ENCODE measurements at regions not wholly inside any gene's neighbourhood (a gene's known extent, or its start where the extent isn't known, plus 50 kb on each side); places are given as distances from the start of the nearest gene placed in this dataset.
"Not testable (repeated sequence)": the region's sequence is repeated elsewhere in the genome, so short reads cannot be mapped to it uniquely, and the experiment has no call there.

DNA sequence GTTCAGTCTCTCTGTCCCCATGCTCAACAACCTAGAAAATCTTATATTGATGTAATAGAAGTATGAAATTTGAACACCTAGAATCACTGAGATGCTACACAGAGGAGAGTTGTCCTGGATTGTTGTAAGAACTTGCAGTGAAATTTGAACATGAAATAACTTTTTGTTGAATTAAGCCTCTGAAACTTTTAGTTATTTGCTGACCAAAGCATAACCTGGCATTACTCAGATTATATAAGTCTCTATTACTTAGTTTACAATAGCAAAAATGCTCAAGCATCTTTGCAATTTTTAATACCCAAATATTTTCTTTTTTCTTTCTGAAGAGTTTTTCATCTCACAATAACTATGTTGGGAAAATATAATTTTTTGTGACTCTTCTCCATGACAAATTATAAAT lies 630.7 kb upstream of the ACO1 start:
- DNase-seq (ENCODE audit: low read depth in 4 of 4, low spot score in 1 of 4) = no peak

DNA sequence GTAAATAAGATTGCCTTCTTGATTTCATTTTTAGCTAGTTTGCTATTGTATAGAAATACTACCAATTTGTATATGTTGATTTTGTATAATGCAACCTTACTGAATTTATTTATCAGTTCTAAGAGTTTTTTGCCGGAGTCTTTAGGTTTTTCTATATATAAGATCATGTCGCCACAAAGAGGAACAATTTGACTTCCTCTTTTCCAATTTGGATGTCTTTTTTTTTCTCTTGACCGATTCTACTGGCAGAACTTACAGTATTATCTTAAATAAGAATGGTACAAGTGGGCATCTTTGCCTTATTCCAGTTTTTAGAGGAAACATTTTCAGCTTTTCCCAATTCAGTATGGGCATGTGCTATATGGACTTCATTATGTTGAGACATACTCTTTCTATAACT lies 624.7 kb upstream of the ACO1 start:
- no peak for DNase-seq (ENCODE audit: low read depth in 4 of 4, low spot score in 1 of 4)

DNA sequence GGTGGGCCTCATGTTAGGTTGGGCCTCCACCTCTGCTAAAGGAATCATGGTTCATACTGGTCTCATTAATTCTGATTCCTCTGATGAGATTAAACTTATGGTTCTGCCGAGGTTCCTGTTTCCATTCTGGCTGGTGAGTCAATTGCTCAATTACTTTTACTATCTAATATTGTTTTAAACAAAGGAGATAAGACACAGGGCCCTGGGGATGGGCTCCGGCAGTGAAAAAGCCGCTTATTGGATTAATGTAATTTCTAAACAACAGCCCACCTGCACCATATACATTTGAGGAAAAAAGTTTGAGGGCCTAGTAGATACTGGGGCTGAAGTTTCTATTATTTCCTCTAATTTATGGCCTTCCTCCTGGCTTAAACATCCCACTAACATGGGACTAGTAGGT lies 610.4 kb upstream of the ACO1 start:
- not testable (repeated sequence) for DNase-seq (ENCODE audit: low read depth in 4 of 4, low spot score in 1 of 4)

- DNase-seq (ENCODE audit: low read depth in 4 of 4, low spot score in 1 of 4) = no peak
Observed at GRCh38 chr9:31774571-31774970, 609.9 kb upstream of the ACO1 start.

- DNase-seq (ENCODE audit: low read depth in 4 of 4, low spot score in 1 of 4) = no peak
Observed at GRCh38 chr9:31776471-31776870, 608.0 kb upstream of the ACO1 start.

- DNase-seq (ENCODE audit: low read depth in 4 of 4, low spot score in 1 of 4) = no peak
Observed at GRCh38 chr9:31783491-31783890, 601.0 kb upstream of the ACO1 start.

DNA sequence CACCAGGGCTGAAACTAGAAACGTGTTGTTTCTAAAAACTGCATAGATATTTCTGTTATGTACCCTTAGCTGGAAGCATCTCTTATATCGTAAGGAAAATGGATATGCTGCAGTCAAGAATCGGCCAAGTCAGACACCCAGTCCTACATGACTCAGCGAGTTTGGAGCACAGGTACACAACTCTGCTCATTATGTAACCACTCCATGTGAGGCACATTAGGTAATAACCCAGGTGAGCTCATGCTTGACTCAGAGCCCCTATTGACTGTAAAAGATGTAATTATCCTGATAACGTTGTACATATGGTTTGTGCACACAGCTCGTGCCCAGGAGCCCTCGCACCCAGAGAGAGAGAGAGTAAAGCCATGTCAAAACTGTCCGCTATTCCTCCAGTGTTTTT lies 593.7 kb upstream of the ACO1 start:
- DNase-seq (ENCODE audit: low read depth in 4 of 4, low spot score in 1 of 4) = no peak

- DNase-seq (ENCODE audit: low read depth in 4 of 4, low spot score in 1 of 4) = no peak
Observed at GRCh38 chr9:31799953-31800609, 584.4 kb upstream of the ACO1 start.

DNA sequence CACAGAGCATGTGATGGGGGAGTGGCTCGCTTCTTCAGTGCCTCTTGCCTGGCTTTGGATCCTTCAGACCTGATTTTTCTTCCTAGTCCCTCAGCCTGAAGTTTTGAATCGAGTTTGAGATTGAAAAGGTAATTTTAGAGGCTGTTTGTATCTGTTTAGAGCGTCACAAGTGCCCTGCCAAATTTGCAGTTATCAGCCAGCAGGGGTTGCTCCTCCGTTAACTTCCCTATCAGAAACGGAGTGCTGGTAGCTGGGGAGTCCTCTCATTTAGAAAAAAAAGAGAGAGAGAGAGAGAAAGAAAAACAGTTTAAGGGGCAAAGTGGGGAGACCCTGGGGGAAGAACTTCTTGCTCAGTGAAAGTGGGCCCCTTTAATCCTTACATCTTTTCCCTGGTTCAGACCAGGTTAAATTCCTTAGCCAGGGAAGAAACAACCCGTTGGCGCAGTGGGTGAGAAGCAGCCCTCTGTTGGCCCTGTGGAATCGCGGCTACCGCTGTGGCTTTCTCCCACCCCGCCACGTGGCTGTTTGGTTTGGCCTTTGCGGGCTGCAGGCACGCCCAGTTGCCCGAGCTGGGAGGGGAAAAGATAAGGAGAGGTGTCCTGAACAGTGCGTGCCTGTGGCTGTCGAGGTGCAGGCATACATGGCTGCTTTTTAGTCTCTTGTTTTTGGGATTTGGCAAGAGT lies 576.7 kb upstream of the ACO1 start:
- no peak for DNase-seq (ENCODE audit: low read depth in 4 of 4, low spot score in 1 of 4)

GRCh38 chr9:31808766-31809165 lies 575.7 kb upstream of the ACO1 start:
- DNase-seq (ENCODE audit: low read depth in 4 of 4, low spot score in 1 of 4) = no peak

DNA sequence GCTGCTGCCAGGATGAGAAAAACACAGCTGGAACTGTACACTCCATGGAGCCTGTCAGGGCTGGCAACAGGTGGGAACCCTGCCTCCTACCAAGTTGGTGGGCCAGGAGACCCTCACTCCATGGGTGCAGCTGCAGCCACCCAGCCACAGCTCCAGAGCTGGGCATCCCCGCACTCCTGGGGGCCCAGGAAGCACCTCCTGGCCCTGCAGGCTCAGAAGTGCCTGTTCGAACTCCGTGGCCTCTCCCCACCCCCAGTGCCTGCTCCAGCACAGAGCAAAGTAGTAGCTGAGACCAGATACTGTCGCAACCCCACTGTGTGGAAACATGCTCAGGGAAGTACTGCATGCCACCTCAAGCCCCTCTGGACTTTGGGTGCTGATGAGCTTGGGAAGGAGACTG lies 564.0 kb upstream of the ACO1 start:
- no peak for DNase-seq (ENCODE audit: low read depth in 4 of 4, low spot score in 1 of 4)

GRCh38 chr9:31821583-31821982 lies 562.9 kb upstream of the ACO1 start:
- no peak for DNase-seq (ENCODE audit: low read depth in 4 of 4, low spot score in 1 of 4)

DNA sequence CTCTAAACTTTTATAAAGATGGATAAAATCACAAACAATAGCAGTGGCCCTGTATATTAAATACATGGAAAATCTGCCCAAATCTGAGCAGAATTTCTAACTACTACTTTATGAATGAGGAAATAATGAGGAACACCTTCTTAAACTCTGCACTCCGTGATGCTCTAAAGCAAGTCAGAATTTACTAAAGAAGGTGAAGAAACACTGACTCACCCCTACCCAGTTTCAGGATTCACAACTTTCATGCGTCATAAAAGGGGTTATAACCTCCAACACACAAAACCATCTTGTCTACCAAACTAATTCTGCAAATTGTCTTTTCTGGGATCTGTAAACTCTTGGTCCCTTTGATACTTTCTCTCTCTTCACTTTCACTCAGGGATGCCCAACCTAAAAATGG lies 561.1 kb upstream of the ACO1 start:
- DNase-seq (ENCODE audit: low read depth in 4 of 4, low spot score in 1 of 4) = no peak

- no peak for DNase-seq (ENCODE audit: low read depth in 4 of 4, low spot score in 1 of 4)
Observed at GRCh38 chr9:31824860-31825259, 559.6 kb upstream of the ACO1 start.

GRCh38 chr9:31837211-31837610 lies 547.2 kb upstream of the ACO1 start:
- DNase-seq (ENCODE audit: low read depth in 4 of 4, low spot score in 1 of 4) = no peak

DNA sequence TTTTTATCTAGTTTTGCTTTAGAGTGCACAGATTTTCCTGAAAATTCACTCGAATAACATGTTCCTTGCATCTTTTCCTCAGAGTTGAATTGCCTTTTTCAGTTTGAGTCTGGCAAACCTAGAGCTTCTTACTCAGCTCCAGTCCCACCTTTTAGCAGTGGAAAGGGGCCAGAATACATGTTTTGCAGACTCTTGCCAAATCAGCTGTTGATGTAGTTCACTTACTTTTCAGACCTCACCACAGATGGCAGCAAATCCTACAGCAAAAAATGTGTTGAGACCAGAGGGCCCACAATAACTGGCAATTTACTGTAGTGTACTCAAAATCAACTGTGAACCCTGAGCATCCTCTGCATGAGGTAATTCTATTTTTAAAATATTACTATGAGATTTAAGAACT lies 545.2 kb upstream of the ACO1 start:
- DNase-seq (ENCODE audit: low read depth in 4 of 4, low spot score in 1 of 4) = no peak

GRCh38 chr9:31840702-31841101 lies 543.7 kb upstream of the ACO1 start:
- DNase-seq (ENCODE audit: low read depth in 4 of 4, low spot score in 1 of 4) = no peak

DNA sequence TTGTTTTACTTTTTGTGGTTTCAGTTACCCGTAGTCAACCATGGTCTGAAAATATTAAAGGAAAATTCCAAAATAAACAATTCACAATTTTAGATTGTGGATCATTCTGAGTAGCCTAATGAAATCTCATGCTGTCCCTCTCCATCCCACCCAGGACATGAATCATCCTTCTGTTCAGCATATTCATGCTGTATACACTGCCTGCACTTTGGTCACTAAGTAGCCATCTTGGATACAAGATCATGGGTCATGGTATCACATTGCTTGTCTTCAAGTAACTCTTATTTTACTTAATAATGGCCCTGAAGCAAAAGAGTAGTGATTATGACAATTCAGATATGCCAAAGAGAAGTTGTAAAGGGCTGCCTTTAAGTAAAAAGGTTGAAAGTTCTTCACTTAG lies 536.5 kb upstream of the ACO1 start:
- no peak for DNase-seq (ENCODE audit: low read depth in 4 of 4, low spot score in 1 of 4)

DNA sequence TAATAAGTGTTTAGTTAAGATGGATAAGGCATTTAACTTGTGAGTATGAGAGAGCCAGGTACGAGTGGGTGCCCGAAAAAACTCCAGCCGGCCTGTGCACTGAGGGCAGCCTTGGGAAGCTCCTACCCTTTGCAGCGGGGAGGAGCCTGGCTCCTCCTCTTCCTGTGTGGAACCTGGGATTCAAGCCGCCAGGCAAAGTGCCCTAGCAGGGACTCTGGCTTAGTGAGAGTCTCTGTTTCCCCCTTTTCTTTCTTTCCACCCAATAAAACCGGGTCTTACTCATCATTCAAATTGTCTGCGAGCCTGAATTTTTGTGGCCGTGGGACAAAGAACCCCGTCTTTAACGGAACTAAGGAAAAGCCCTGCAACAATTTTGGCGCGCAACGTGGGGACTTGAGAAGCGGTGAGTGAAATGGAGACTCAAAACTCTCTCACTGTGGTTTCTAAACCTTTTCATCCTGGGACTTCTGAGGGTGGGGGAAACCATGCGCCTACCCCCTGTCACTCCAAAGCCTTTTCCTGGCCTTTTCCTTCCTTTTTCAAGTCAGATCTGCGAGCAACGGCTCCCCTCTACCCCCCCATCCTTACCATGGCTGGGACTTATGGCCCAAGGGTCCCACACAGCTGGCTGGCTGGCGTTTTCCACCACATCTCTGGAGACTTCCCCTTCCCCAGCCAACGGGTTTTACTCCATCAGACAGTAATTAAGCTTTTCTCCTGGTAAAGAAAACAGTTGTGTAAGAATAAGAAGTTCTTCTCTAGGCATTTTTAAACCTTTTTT lies 535.7 kb upstream of the ACO1 start:
- no peak for DNase-seq (ENCODE audit: low read depth in 4 of 4, low spot score in 1 of 4)

GRCh38 chr9:31854187-31854586 lies 530.3 kb upstream of the ACO1 start:
- no peak for DNase-seq (ENCODE audit: low read depth in 4 of 4, low spot score in 1 of 4)

DNA sequence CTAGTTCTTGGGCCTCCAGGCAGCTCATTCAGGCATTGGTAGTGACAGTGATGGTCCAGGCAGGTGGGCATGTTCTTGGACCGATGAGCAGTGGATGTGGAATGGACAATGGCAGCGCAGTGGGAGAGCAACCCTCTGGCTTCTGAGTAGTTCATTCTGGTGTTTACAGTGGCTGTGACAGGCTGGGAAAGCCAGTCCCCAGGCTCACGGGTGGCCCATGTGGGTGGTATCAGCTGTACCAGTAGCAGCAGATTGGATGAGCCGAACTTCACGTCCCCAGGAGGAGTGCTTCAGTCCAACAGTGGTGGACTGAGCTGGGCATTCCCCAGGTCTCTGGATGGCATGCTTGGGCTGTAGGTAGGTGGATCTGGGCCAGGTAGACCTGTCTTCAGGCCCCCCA lies 515.6 kb upstream of the ACO1 start:
- no peak for DNase-seq (ENCODE audit: low read depth in 4 of 4, low spot score in 1 of 4)

DNA sequence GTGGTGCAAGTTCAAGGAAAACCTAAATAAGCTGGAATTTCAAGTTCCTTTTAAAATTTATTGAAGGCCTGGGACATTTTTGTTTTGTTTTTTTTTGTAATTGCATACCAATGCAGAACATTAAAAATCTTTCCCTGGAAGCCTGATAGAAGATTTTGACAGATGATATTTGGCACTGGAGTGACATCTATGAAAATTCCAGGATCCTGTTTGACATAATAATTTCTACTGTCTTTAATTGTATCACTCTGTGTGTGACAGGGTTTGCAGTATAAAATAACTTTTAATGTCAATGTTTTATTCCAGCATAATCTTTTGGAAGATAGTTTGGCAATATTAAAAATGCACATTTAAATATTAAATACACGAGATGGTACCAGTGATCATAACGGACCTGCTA lies 514.2 kb upstream of the ACO1 start:
- no peak for DNase-seq (ENCODE audit: low read depth in 4 of 4, low spot score in 1 of 4)

All from stimulated activated CD4-positive, alpha-beta T cell treated with anti-CD3 and anti-CD28 coated beads, Interleukin-1b, Interleukin-23, amount 100 ng/mL, for 24 hours (primary cell).